ENCODE measurements at regions not wholly inside any gene's neighbourhood (a gene's known extent, or its start where the extent isn't known, plus 50 kb on each side); places are given as distances from the start of the nearest gene placed in this dataset.
"Not testable (repeated sequence)": the region's sequence is repeated elsewhere in the genome, so short reads cannot be mapped to it uniquely, and the experiment has no call there.

DNA sequence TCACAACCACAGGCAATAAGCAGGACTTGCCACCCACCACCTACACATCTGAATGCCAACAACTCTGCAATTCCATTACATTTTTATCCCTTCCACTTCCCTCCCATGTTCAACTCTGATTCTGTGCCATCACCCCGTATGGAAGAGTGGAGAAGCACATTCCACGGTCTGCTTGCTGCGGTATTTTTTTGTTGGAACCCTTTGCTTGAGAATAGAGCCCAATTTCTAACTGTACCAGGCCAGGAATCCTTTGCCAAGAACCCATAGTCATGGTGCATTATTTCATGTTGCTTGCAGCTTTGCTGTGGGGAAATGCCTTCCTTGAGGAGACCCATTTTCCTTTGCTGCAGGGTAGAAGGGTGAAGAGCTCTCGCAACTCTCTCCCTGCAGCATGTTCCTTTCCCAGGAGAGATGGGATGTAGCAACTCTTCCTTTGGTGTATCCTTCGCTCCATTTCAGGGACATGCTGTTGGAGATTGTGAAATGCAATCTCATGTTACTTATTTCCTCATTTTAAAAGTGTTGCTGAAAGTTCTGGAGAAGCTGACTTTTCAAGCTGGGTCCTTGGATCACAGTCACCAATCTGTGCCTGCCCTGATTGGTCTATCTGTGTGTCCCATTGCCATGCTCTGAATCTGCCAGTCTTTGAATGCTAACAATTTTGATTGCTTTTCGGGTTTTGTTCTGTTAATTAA, 69.8 kb upstream of the STARD13 start:
- intact Hi-C loops (cut with DNase I) = no loop called here
- H3K27me3 ChIP-seq = no peaks in the 10 kb centered on the region
- WGBS, 3 donors = 85 to 92% (median 86%) methylated on average over 6 of the region's 6 CpGs
- DNase-seq = no peak
- no peaks in the 10 kb centered on the region for H3K36me3 ChIP-seq
- no peak overlapping the region for H3K27ac ChIP-seq
- H3K4me3 ChIP-seq = no peak overlapping the region
- no peaks in the 10 kb centered on the region for H3K9me3 ChIP-seq
- no peak for TF ChIP-seq POLR2A (IDR thresholded peaks at IDR 0.05)
- no peak for TF ChIP-seq EP300 (IDR thresholded peaks at IDR 0.05)
- TF ChIP-seq, protein P1, sequence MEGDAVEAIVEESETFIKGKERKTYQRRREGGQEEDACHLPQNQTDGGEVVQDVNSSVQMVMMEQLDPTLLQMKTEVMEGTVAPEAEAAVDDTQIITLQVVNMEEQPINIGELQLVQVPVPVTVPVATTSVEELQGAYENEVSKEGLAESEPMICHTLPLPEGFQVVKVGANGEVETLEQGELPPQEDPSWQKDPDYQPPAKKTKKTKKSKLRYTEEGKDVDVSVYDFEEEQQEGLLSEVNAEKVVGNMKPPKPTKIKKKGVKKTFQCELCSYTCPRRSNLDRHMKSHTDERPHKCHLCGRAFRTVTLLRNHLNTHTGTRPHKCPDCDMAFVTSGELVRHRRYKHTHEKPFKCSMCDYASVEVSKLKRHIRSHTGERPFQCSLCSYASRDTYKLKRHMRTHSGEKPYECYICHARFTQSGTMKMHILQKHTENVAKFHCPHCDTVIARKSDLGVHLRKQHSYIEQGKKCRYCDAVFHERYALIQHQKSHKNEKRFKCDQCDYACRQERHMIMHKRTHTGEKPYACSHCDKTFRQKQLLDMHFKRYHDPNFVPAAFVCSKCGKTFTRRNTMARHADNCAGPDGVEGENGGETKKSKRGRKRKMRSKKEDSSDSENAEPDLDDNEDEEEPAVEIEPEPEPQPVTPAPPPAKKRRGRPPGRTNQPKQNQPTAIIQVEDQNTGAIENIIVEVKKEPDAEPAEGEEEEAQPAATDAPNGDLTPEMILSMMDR (IDR thresholded peaks at IDR 0.05) = no peak
- H3K4me1 ChIP-seq (ENCODE audit: insufficient read depth) = no peaks in the 10 kb centered on the region

DNA sequence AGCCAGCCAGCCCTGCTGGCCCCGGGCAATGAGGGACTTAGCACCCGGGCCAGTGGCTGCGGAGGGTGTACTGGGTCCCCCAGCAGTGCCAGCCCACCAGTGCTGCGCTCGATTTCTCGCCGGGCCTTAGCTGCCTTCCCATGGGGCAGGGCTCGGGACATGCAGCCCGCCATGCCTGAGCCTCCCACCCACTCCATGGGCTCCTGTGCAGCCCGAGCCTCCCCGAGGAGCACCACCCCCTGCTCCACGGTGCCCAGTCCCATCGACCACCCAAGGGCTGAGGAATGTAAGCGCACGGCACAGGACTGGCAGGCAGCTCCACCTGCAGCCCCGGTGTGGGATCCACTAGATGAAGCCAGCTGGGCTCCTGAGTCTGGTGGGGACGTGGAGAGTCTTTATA, 72.5 kb upstream of the STARD13 start:
- 95 to 99% (median 96%) methylated on average over 15 to 17 of the region's 17 CpGs for WGBS, 3 donors
- H3K9me3 ChIP-seq; H3K27me3 ChIP-seq; H3K36me3 ChIP-seq; intact Hi-C loops (cut with DNase I); DNase-seq; H3K27ac ChIP-seq; H3K4me1 ChIP-seq (ENCODE audit: insufficient read depth); H3K4me3 ChIP-seq: not testable (repeated sequence)

DNA sequence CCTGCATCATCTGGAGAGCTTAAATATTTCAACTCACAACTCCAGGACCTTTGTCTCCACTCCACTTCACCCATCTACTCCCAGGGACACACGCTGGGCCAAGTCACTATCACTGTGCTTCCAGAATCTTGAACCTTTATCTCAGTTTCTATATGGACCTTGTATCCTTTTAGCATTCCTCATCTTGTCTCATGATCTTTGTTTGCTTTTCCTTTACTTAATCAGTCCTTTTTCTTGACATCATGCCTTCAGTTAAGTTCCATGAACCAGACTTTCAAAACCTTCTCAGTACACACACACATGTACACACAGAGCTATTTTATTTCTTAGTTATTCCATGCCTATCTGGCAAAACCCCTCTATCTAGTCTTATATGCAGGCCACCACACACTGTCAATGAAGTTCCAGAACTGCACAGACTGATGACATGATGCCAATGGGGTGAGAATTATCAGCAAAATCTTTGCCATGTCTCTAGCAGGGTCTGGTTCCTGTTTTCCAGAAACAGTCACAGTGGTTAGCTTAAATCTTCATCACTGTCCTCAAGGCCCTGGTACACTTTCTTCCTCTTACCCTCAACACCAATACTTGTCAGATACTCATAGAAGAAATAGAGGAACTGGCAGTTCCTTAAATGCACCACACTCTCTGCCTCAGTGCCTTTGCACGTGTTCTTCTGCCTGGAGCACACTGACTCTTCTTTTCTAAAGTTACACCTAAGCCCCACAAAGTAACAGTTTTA, 77.6 kb upstream of the STARD13 start:
- intact Hi-C loops (cut with DNase I) = no loop called here
- no peak overlapping the region for H3K27ac ChIP-seq
- no peak for DNase-seq
- H3K4me1 ChIP-seq (ENCODE audit: insufficient read depth) = no peaks in the 10 kb centered on the region
- no peaks in the 10 kb centered on the region for H3K36me3 ChIP-seq
- WGBS, 3 donors = 96 to 98% (median 97%) methylated on average over 2 of the region's 2 CpGs
- no peaks in the 10 kb centered on the region for H3K27me3 ChIP-seq
- TF ChIP-seq POLR2A (IDR thresholded peaks at IDR 0.05) = no peak
- TF ChIP-seq, protein P1 (IDR thresholded peaks at IDR 0.05) = no peak
- no peak for TF ChIP-seq EP300 (IDR thresholded peaks at IDR 0.05)
- H3K9me3 ChIP-seq = no peaks in the 10 kb centered on the region
- H3K4me3 ChIP-seq = no peak overlapping the region

DNA sequence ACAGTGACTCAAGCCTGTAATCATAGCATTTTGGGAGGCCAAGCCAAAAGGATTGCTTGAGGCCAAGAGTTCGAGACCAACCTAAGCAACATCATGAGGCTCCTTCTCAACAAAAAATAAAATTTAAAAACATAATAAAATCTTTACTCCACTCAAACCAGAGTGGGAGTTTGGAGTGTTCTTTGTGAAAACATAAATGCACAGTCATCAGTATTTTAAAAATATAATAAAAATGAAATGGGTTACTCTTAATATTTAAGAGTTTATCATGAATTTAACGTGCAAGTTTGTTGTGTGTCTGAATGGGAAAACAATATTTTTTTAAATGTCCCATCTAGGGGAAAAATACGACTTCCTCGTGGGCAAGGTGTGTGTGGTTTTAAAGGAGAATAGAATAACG, 78.6 kb upstream of the STARD13 start:
- Histone ChIP-seq H3K4me3 (no peak overlapping the region), H3K9me3 (no peaks in the 10 kb centered on the region), H3K36me3 (no peaks in the 10 kb centered on the region), H3K27ac (no peak overlapping the region), H3K27me3 (no peaks in the 10 kb centered on the region), H3K4me1 (ENCODE audit: insufficient read depth) (no peaks in the 10 kb centered on the region)
- intact Hi-C loops (cut with DNase I) = no loop called here
- 87 to 91% (median 90%) methylated on average over 5 of the region's 5 CpGs for WGBS, 3 donors
- TF ChIP-seq, protein P1 (IDR thresholded peaks at IDR 0.05) = no peak
- no peak for DNase-seq

DNA sequence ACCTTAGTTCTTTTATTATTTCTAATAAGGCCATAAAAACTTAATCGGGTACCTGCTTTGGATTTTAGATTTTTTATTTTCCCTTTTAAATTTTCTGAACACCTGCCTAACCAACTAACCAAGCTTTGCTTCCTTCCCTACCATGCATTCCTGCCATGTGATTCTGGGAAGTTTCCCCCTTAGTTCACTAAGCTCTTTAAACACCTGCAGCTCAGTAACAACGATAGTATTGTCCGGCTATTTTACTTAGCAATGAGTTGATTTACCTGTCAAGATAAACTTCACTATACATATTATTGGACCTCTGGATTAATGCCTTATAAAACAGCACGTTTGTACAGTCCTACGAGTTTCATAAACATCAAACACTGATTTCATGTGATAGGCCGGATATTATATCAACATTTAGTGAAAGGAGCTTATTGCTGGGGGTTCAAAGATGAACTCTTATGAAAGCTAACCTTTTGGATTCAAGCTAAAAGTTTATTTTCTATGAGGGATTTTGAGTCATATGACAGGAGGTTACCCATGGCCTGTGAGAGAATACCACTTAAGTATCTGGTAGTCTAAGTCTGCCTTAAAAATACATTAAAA, 81.0 kb upstream of the STARD13 start:
- no peak for DNase-seq
- H3K27ac ChIP-seq = no peak overlapping the region
- H3K4me1 ChIP-seq (ENCODE audit: insufficient read depth) = no peaks in the 10 kb centered on the region
- intact Hi-C loops (cut with DNase I) = no loop called here
- H3K4me3 ChIP-seq = no peak overlapping the region
- no peaks in the 10 kb centered on the region for H3K27me3 ChIP-seq
- no peaks in the 10 kb centered on the region for H3K36me3 ChIP-seq
- TF ChIP-seq, protein P1 (IDR thresholded peaks at IDR 0.05) = no peak
- TF ChIP-seq POLR2A (IDR thresholded peaks at IDR 0.05) = no peak
- TF ChIP-seq EP300 (IDR thresholded peaks at IDR 0.05) = no peak
- no peaks in the 10 kb centered on the region for H3K9me3 ChIP-seq
- WGBS, 3 donors = 76 to 84% (median 79%) methylated on average over 6 of the region's 6 CpGs

Measured in ovary (tissue), 7 donors.